HG03135 (cell line): ENCODE measurements at regions not wholly inside any gene's neighbourhood (a gene's known extent, or its start where the extent isn't known, plus 50 kb on each side); places are given as distances from the start of the nearest gene placed in this dataset.
"Not testable (repeated sequence)": the region's sequence is repeated elsewhere in the genome, so short reads cannot be mapped to it uniquely, and the experiment has no call there.

Source experiments
- ATAC-seq: cut with Tn5 transposase; IDR thresholded peaks from one replicate; pipeline ENCODE4 v1.9.1; 2021; ENCODE audit warnings: mild to moderate bottlenecking, moderate library complexity; ENCODE audit not compliant: unreplicated experiment

DNA sequence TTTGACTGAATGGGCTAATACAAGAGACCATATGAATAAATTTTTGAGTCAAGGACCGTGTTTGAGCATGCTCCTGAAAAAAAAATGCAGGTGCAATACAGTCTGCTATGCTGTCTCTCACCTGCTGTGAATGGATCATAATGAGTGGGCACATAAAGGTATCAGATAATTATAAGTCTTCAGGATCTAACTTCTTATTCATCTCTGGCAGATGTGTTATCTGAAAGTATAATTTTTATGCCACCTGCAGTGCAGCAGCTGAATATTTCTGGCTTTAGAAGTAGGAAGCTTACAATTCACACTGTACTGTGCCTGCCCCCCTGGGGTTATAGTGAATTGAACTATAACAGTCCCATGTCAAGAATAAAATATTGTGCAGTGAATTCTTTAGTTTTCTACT is 333.3 kb downstream of the MRPL39 start:
- no peak for ATAC-seq

DNA sequence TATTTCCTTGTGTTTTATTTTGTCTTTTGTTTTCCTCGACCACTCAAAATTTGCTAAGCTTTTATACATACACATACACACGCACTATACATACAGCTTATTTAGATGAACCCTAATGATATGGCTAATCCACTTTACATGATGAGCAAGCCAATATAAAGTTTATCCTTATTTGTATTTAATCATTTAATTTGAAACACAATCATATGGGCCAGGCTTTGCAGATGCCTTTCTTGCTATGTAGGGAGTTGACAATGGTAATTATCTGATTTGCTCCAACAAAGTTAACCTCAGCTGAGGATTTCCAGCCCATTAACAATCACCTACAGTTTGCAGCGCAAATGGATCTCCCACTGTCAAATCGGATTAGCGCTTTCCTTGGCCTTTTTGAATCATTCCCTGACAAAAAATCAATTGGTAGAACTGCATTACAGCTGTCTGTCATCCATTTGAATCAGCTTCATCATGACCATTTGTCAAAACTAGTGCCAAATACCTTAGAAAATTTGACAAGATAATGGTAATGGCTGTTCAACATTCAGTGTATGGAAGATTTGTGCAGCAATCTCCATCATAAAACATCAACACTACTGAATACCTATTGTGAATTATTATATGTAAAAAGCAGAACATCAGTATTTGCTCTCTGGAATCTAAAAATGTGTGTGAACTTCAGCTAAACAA is 352.6 kb downstream of the MRPL39 start:
- ATAC-seq = no peak

DNA sequence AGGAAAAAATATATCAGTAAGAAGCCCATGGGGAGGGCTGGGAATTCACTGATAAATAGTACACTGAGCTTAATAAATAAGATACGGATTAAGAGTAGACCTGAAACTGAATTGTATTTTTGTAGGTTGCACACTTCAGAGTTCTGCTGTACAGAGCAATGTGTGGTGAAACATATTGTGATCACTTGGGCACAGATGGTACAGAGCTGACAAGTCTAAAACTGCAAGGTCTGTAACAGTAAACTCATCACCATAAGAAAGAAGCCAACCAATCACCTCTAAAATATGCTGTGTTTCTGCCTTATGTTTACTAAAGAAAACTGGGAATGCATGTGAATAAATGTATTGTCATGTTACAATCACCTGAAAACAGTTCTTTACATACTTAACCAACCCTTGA is 360.7 kb downstream of the MRPL39 start:
- ATAC-seq = no peak

- ATAC-seq = no peak
Observed at GRCh38 chr21:25244735-25245134, 362.5 kb downstream of the MRPL39 start.

- no peak for ATAC-seq
Observed at GRCh38 chr21:25243808-25244207, 363.5 kb downstream of the MRPL39 start.

DNA sequence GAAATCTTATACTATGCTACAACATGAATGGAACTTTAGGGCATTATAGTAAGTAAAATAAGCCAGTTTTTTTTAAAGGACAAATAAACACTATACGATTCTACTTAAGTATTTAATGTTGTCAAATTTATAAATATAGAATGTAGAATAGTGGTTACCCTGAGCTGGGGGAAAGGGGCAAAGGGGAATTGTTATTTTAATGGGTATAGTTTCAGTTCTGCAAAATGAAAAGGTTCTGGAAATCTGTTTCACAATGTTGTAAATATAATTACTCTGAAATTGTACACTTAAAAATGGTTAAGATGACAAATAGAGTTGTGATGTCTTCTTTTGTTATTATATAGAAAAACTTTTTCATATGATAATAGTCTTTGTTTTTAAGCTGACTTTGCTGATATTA is 366.3 kb downstream of the MRPL39 start:
- ATAC-seq = no peak

DNA sequence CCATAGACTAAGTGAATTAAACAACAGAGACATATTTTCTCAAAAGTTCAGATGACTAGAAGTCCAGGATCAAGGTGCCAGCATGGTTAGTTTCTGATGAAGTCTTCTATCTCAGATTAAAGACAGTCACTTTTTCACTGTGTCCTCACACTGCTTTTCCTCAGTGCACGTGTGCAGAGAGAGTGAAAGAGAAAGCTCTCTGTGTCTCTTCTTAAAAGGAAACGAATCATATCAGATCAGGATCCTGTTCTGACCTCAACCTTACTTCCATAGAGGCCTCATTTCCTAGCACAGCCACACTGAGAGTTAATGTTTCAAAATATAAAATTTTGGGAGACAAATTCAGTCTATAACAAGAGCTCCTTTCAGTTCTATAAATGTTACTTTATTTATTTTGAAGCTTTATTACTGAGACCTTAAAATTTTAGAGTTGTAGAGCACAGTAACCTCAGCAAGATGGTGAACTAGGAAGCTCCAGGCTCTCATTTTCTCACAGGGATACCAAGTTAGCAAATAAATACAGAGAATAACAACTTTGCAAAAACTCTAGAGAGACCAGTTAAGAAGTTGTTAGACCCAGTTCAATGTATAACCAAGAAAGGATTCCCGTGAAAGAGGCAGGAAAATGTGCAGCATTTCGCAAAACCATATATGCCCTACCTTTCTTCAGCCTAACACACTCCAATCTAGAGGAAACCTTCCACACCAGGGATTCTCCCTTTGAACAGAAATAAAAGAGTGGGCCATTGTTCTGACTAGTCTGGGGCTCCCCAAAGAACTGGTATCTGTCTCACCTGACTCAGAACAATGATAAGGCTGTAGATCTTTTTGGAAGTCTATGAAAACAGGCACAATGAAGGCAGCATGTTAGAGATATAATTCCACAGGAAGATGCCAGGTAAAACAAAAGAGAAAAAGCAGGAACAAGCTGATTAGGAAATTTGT is 372.2 kb downstream of the MRPL39 start:
- peak; percentile 80 for ATAC-seq

- ATAC-seq = no peak
Observed at GRCh38 chr21:25220954-25221353, 386.3 kb downstream of the MRPL39 start.

DNA sequence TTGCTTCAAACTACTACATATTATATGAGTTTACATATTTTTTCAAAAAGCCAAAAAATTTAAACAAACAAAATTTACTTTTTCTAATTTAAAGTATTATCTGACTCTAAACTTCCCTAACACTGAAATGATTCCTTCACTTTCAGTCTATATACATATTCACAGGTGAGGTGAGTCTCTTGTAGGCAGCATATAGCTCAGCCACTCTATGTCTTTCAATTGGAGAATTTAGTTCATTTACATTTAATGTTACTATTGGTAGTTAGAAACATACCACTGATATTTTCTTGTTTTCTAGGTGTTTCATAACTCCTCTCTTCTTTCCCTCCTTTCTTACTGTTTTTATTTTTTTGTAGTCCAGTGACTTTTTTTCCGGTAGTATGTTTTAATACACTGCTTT is 387.1 kb downstream of the MRPL39 start:
- no peak for ATAC-seq

DNA sequence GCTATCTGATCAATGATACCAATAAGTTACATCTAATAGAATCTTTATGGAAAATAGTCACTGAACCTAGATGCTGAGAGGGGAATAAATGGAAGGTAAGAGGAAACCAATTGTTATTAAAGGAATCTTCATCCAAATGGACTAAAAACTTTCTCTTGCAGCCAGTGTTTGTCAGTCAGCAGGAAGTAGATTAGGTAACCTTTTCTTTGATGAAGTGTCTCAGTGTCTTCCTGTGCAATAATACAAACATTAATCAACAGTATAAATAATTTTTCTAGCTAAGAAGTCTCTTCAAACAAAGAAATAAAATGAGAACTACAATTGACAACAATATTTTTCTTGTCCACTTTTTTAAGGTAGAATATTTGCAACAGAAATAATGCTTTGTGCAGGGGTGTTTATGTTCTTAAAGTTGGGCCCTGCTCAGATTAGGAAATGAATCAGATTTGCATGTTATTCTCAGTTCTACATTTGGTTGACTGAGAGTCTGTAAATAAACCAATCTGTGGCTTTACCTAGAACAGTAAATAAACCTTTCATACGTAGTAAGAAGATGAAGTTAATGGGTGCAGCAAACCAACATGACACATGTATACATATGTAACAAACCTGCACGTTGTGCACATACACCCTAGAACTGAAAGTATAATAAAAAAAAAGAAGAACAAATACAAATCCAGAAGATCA is 391.4 kb downstream of the MRPL39 start:
- peak; percentile 96 for ATAC-seq

GRCh38 chr21:25214676-25215075 is 392.6 kb downstream of the MRPL39 start:
- ATAC-seq = no peak

DNA sequence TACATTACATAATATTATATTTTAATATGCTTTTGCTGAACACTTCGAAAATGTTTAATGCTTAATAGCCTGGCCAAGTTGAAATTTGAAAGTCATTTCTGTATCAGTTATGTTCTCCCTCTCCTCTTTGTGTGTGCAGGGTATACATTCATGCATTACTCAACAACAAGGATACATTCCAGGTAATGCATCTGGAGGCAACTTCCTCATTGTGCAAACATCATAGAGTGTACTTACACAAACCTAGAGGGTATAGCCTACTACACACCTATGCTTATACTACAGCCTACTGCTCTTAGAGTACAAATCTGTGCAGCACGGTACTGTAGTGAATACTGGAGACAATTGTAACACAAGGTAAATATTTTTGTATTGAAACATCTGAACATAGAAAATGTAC is 407.3 kb downstream of the MRPL39 start:
- no peak for ATAC-seq

DNA sequence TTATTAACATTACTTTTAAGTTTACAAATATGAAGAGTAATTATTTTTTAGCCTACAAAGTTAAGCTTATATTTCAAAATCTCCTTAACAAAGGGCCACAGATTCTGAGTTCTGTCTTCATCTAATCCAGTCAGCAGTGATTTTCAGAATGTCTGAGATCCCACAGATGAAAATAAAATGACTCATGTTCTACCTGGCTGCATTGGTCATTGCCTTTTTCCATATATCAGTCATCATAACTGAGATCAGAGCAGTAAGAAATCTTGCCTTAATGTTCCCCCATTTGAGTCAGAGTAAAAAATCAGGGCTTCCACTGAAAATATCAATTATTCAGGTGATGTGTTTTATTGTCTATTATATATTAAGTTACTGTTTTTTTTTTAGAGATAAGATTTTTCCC is 416.1 kb downstream of the MRPL39 start:
- peak; percentile 54 for ATAC-seq

DNA sequence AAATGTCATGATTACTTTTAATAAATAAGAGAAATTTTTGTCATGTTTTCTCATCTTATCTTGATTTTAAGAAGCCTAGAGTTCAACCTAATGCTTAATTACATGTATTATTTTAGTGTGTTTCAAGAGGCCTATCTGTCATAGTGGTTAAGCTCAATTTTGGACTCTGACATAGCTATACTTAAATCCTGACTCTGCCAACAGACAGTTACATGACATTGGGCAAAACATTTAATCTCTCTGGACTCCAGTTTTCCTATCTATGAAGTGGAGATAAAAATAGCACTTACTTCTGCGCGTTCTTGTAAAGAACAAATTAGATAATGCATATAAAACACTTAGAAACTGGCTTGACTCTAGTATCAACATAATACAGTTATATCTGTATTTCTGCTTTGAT is 417.8 kb downstream of the MRPL39 start:
- no peak for ATAC-seq

- peak; percentile 68 for ATAC-seq
Observed at GRCh38 chr21:25188677-25189079, 418.6 kb downstream of the MRPL39 start.

DNA sequence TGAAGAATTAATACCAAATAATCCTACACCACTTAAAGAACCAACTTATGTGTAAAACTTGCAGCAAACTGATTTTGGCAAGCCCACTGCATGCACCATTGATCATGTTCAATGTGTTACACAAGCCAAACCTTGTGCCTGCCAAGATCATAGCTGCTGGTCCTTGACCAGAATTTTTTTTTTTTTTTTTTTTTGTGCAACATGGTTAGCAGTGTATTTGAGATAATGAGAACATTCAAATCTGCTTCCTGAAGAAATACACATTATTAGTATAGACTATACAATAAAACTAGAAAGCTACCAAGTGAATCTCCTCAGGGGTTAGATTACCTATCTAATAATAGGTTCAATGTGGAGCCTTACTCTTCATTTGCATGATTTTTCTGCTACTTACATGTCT is 421.0 kb downstream of the MRPL39 start:
- ATAC-seq = no peak

DNA sequence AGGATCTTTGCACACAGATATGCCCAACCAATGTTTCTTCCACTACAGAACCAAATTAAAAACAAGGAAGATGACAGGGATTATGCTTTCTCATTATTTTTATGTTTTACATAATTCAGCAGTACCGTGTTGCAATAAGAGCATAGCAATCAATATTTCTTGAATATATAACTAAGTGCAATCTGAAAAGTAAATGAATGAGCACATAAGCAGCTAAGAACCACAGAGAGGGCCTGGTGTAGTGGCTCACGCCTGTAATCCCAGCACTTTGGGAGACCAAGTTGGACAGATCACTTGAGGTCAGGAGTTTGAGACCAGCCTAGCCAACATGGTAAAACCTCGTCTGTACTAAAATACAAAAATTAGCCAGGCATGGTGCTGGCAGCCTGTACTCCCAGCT is 423.7 kb downstream of the MRPL39 start:
- ATAC-seq = no peak

DNA sequence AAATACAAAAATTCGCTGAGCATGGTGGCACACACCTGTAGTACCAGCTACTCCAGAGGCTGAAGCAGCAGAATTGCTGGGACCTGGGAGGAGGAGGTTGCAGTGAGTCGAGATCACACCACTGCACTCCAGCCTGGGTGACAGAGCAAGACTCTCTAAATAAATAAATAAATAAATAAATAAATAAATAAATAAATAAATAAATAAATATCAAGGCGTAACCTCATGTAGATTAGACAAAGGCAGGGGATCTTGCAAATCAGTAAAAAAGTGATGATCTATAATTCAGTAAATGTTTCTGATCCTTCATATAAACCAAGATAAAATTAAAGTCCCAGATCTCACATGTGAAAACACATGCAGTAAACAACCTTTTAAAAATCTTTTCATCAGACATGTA is 425.6 kb downstream of the MRPL39 start:
- ATAC-seq = not testable (repeated sequence)

- ATAC-seq = no peak
Observed at GRCh38 chr21:25179116-25179515, 428.2 kb downstream of the MRPL39 start.

- peak; percentile 89 for ATAC-seq
Observed at GRCh38 chr21:25176637-25177412, 430.5 kb downstream of the MRPL39 start.

- peak; percentile 63 for ATAC-seq
Observed at GRCh38 chr21:25175938-25176337, 431.3 kb downstream of the MRPL39 start.
